Peyer's patch (tissue), 4 donors: ENCODE measurements at regions not wholly inside any gene's neighbourhood (a gene's known extent, or its start where the extent isn't known, plus 50 kb on each side); places are given as distances from the start of the nearest gene placed in this dataset.

Experiments
- POLR2A ChIP-seq, 2 donors: fragments of 450-650 bp; IDR thresholded peaks; one replicate each; pipeline ENCODE4 v1.5.1; 2017; ENCODE audit warnings: antibody characterized with exemption in 2 of 2, mild to moderate bottlenecking in 2 of 2, moderate library complexity in 2 of 2
- TF ChIP-seq, protein P1 (sequence below), 6 experiments: fragments of 450-650 bp in 4 of 6; fragments of 200-600 bp in 2 of 6; sonication (generic) in 1 of 6; IDR thresholded peaks; one replicate each; pipeline ENCODE4 v1.5.1; 2017 to 2019; ENCODE audit warnings: antibody characterized with exemption in 6 of 6, mild to moderate bottlenecking in 3 of 6, moderate library complexity in 1 of 6

GRCh38 chr16:87061243-87061920, 255.8 kb downstream of the C16orf95 start:
- TF ChIP-seq, protein P1, sequence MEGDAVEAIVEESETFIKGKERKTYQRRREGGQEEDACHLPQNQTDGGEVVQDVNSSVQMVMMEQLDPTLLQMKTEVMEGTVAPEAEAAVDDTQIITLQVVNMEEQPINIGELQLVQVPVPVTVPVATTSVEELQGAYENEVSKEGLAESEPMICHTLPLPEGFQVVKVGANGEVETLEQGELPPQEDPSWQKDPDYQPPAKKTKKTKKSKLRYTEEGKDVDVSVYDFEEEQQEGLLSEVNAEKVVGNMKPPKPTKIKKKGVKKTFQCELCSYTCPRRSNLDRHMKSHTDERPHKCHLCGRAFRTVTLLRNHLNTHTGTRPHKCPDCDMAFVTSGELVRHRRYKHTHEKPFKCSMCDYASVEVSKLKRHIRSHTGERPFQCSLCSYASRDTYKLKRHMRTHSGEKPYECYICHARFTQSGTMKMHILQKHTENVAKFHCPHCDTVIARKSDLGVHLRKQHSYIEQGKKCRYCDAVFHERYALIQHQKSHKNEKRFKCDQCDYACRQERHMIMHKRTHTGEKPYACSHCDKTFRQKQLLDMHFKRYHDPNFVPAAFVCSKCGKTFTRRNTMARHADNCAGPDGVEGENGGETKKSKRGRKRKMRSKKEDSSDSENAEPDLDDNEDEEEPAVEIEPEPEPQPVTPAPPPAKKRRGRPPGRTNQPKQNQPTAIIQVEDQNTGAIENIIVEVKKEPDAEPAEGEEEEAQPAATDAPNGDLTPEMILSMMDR (IDR thresholded peaks at IDR 0.05): no peak
- TF ChIP-seq POLR2A (IDR thresholded peaks at IDR 0.05): no peak
